RWPE2 (cell line): ENCODE measurements at regions not wholly inside any gene's neighbourhood (a gene's known extent, or its start where the extent isn't known, plus 50 kb on each side); places are given as distances from the start of the nearest gene placed in this dataset.
"Not testable (repeated sequence)": the region's sequence is repeated elsewhere in the genome, so short reads cannot be mapped to it uniquely, and the experiment has no call there.

Experiments used
- ATAC-seq: fragments of 200-7000 bp; cut with Tn5 transposase; 3 replicates; pipeline ENCODE4 v1.9.1; 2021; ENCODE audit warnings: low read depth
- DNase-seq: peaks from one replicate; pipeline ENCODE4 v3.0.0-alpha.2; 2020; ENCODE audit warnings: low spot score
- H3K27ac ChIP-seq: fragments of 450-650 bp; 2 replicates; pipeline ENCODE4 v1.5.1; 2017; ENCODE audit warnings: mild to moderate bottlenecking; ENCODE audit not compliant: poor library complexity, severe bottlenecking
- H3K27me3 ChIP-seq: fragments of 250-450 bp; sonication (Bioruptor Pico); 2 replicates; pipeline ENCODE4 v1.5.1; 2021; ENCODE audit warnings: mild to moderate bottlenecking, moderate library complexity; ENCODE audit not compliant: insufficient read depth, poor library complexity, severe bottlenecking
- H3K36me3 ChIP-seq: fragments of 250-450 bp; sonication (Bioruptor Pico); 2 replicates; pipeline ENCODE4 v1.5.1; 2020; ENCODE audit warnings: low read depth, mild to moderate bottlenecking, moderate library complexity
- H3K4me1 ChIP-seq: fragments of 250-450 bp; sonication (Bioruptor Pico); 2 replicates; pipeline ENCODE4 v1.5.1; 2021; ENCODE audit warnings: mild to moderate bottlenecking, moderate library complexity; ENCODE audit not compliant: insufficient read depth, poor library complexity, severe bottlenecking
- H3K4me3 ChIP-seq: fragments of 250-450 bp; sonication (Bioruptor Pico); 2 replicates; pipeline ENCODE4 v1.5.1; 2021; ENCODE audit warnings: mild to moderate bottlenecking, moderate library complexity; ENCODE audit not compliant: severe bottlenecking
- H3K9me3 ChIP-seq: fragments of 250-450 bp; sonication (Bioruptor Pico); 2 replicates; pipeline ENCODE4 v1.5.1; 2021; ENCODE audit warnings: mild to moderate bottlenecking, moderate library complexity; ENCODE audit not compliant: severe bottlenecking
- CTCF ChIP-seq: fragments of 450-650 bp; IDR thresholded peaks from one replicate; pipeline ENCODE4 v1.5.1; 2017; ENCODE audit warnings: mild to moderate bottlenecking, moderate library complexity; ENCODE audit not compliant: poor library complexity, severe bottlenecking

GRCh38 chr3:159293493-159293892, 491.6 kb downstream of the MFSD1 start:
- no peak for TF ChIP-seq CTCF
- peaks cover 3% of the 10 kb centered on the region for H3K27me3 ChIP-seq
- no peaks in the 10 kb centered on the region for H3K36me3 ChIP-seq
- ATAC-seq (no peak), DNase-seq (no peak)
- no peak overlapping the region for H3K4me3 ChIP-seq
- H3K27ac ChIP-seq = no peak overlapping the region
- H3K4me1 ChIP-seq = no peaks in the 10 kb centered on the region
- no peaks in the 10 kb centered on the region for H3K9me3 ChIP-seq

- H3K27ac ChIP-seq = no peak overlapping the region
- H3K27me3 ChIP-seq = peaks cover 6% of the 10 kb centered on the region
- TF ChIP-seq CTCF = no peak
- H3K36me3 ChIP-seq = no peaks in the 10 kb centered on the region
- no peaks in the 10 kb centered on the region for H3K9me3 ChIP-seq
- H3K4me1 ChIP-seq = no peaks in the 10 kb centered on the region
- no peak for DNase-seq
- H3K4me3 ChIP-seq = no peak overlapping the region
- ATAC-seq = no peak
Observed at GRCh38 chr3:159301961-159302360, 500.1 kb downstream of the MFSD1 start.

- Histone ChIP-seq H3K27me3 (peaks cover 6% of the 10 kb centered on the region), H3K4me3 (no peak overlapping the region), H3K9me3 (no peaks in the 10 kb centered on the region), H3K4me1 (no peaks in the 10 kb centered on the region), H3K36me3 (no peaks in the 10 kb centered on the region), H3K27ac (no peak overlapping the region)
- DNase-seq (no peak), ATAC-seq (no peak)
- TF ChIP-seq CTCF = no peak
Observed at GRCh38 chr3:159305017-159305416, 503.2 kb downstream of the MFSD1 start.

DNA sequence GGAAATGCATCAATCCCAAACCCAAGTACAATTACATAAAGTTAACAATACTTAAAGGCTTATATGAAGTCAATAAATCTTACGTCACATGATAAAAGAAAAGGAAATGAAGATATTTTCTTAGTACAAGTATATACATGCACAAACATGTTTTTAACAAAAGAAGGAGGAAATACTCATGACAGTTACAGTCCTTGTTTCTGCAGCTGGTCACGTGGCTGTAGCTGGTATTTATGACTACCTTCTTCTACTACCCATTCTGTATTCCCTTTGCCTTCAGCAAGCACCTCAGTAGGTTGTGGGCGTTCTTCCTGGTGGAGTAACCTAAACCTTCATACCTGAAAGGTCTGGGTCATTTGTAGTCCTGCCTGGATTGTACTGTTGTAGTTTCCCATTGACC, 514.9 kb downstream of the MFSD1 start:
- not testable (repeated sequence) for H3K4me3 ChIP-seq, H3K9me3 ChIP-seq, DNase-seq, H3K27me3 ChIP-seq, H3K4me1 ChIP-seq, H3K27ac ChIP-seq, ATAC-seq, H3K36me3 ChIP-seq

DNA sequence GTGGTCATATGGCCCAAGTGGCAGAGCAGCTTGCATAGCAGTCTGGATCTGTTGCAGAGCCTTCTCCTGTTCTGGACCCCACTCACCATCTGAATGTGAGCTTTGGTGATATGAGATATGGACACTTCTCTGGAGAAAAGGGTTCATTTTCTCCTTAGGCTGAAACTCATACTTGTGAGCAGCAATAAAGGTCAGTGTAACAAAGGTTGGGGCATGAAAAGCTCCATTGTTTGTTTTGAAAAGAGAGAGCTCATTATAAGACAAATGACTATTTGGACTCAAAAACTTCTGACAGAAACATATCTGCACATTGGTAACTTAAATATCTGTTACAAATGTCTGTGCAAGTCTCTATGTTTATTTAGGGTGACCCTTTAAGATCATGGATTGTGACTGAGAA, 517.3 kb downstream of the MFSD1 start:
- no peak overlapping the region for H3K4me3 ChIP-seq
- no peaks in the 10 kb centered on the region for H3K27me3 ChIP-seq
- H3K4me1 ChIP-seq = no peaks in the 10 kb centered on the region
- ATAC-seq (no peak), DNase-seq (no peak)
- TF ChIP-seq CTCF = no peak
- H3K27ac ChIP-seq = no peak overlapping the region
- H3K36me3 ChIP-seq = no peaks in the 10 kb centered on the region
- no peaks in the 10 kb centered on the region for H3K9me3 ChIP-seq
